GM23338 (cell line): ENCODE measurements at regions not wholly inside any gene's neighbourhood (a gene's known extent, or its start where the extent isn't known, plus 50 kb on each side); places are given as distances from the start of the nearest gene placed in this dataset.

Experiments used
- ATAC-seq: fragments of 200-7000 bp; cut with Tn5 transposase; 3 replicates; pipeline ENCODE4 v1.9.1; 2020
- DNase-seq: peaks from one replicate; pipeline ENCODE4 v3.0.0-alpha.2; 2015; ENCODE audit warnings: low spot score
- H2AFZ ChIP-seq: fragments of 200-600 bp; sonication (generic); 2 replicates; pipeline ENCODE4 v1.8.0; 2016; ENCODE audit warnings: antibody characterized with exemption, mild to moderate bottlenecking, moderate library complexity
- H3F3A ChIP-seq: fragments of 200-600 bp; sonication (generic); replicated peaks from 2 replicates; pipeline ENCODE4 v1.8.0; 2017; ENCODE audit warnings: antibody characterized with exemption, mixed run types, low read depth
- H3K27ac ChIP-seq: fragments of 200-600 bp; sonication (generic); 2 replicates; pipeline ENCODE4 v1.6.1; 2016; ENCODE audit warnings: low read depth
- H3K27me3 ChIP-seq: fragments of 200-600 bp; sonication (generic); 2 replicates; pipeline ENCODE4 v1.8.0; 2016; ENCODE audit warnings: mild to moderate bottlenecking, mixed run types, moderate library complexity; ENCODE audit not compliant: insufficient read depth
- H3K36me3 ChIP-seq: fragments of 200-600 bp; sonication (generic); 2 replicates; pipeline ENCODE4 v1.8.0; 2016; ENCODE audit warnings: mild to moderate bottlenecking; ENCODE audit not compliant: insufficient read depth
- H3K4me1 ChIP-seq: fragments of 200-600 bp; sonication (generic); 2 replicates; pipeline ENCODE4 v1.8.0; 2016; ENCODE audit warnings: mild to moderate bottlenecking, moderate library complexity; ENCODE audit not compliant: insufficient read depth
- H3K4me2 ChIP-seq: fragments of 200-600 bp; sonication (generic); 2 replicates; pipeline ENCODE4 v1.7.1; 2017; ENCODE audit warnings: mixed run types
- H3K4me3 ChIP-seq: fragments of 200-600 bp; sonication (generic); 2 replicates; pipeline ENCODE4 v1.6.1; 2016; ENCODE audit warnings: mixed run types
- H3K79me2 ChIP-seq: fragments of 200-600 bp; sonication (generic); replicated peaks from 2 replicates; pipeline ENCODE4 v1.8.0; 2017; ENCODE audit warnings: mild to moderate bottlenecking; ENCODE audit not compliant: insufficient read depth
- H3K9me2 ChIP-seq: fragments of 200-600 bp; sonication (generic); 2 replicates; pipeline ENCODE4 v1.8.0; 2017; ENCODE audit not compliant: insufficient read depth
- H4K20me1 ChIP-seq: fragments of 200-600 bp; sonication (generic); replicated peaks from 2 replicates; pipeline ENCODE4 v1.8.0; 2017; ENCODE audit warnings: mild to moderate bottlenecking; ENCODE audit not compliant: insufficient read depth
- H3K27ac Mint-ChIP-seq: 2 replicates; pipeline ENCODE4 v1.8.0; 2020; ENCODE audit warnings: inconsistent platforms, mild to moderate bottlenecking, moderate library complexity, mixed read lengths
- H3K27me3 Mint-ChIP-seq: 3 replicates; pipeline ENCODE4 v1.8.0; 2022; ENCODE audit warnings: low read depth, mild to moderate bottlenecking, moderate library complexity, mixed read lengths, inconsistent platforms; ENCODE audit not compliant: insufficient read depth, poor library complexity
- H3K36me3 Mint-ChIP-seq: 3 replicates; pipeline ENCODE4 v1.8.0; 2021; ENCODE audit warnings: low read depth, mild to moderate bottlenecking, inconsistent platforms, moderate library complexity, mixed read lengths
- H3K4me1 Mint-ChIP-seq: 3 replicates; pipeline ENCODE4 v1.8.0; 2020; ENCODE audit warnings: mild to moderate bottlenecking, inconsistent platforms, mixed read lengths
- H3K4me3 Mint-ChIP-seq: 3 replicates; pipeline ENCODE4 v1.8.0; 2021; ENCODE audit warnings: moderate library complexity, mild to moderate bottlenecking, inconsistent platforms, mixed read lengths
- H3K9me3 Mint-ChIP-seq: 3 replicates; pipeline ENCODE4 v1.8.0; 2020; ENCODE audit warnings: moderate library complexity, mild to moderate bottlenecking, inconsistent platforms, mixed read lengths
- CREB1 ChIP-seq: fragments of 250-450 bp; sonication (Bioruptor Pico); IDR thresholded peaks from 2 replicates; pipeline ENCODE4 v1.5.0; 2020; ENCODE audit warnings: low read depth, mild to moderate bottlenecking, moderate library complexity
- CTCF ChIP-seq, 2 experiments: fragments of 200-600 bp in 1 of 2; sonication (generic) in 1 of 2; conservative IDR thresholded peaks; 2 replicates each; pipeline versions ENCODE4 v1.5.1 to v1.6.1; 2016 to 2017; ENCODE audit warnings: antibody characterized with exemption in 2 of 2, low read depth in 2 of 2, mild to moderate bottlenecking in 2 of 2, moderate library complexity in 1 of 2
- EZH2phosphoT487 ChIP-seq: fragments of 200-600 bp; sonication (generic); IDR thresholded peaks from one replicate; pipeline ENCODE4 v1.8.1; 2018; ENCODE audit warnings: antibody characterized with exemption; ENCODE audit not compliant: unreplicated experiment
- JUNB ChIP-seq: IDR thresholded peaks from one replicate; pipeline ENCODE4 v1.6.1; 2016; ENCODE audit warnings: antibody characterized with exemption; ENCODE audit not compliant: unreplicated experiment
- NANOG ChIP-seq: IDR thresholded peaks from 2 replicates; pipeline ENCODE4 v1.6.1; 2016; ENCODE audit warnings: antibody characterized with exemption, borderline replicate concordance
- REST ChIP-seq: IDR thresholded peaks from one replicate; pipeline ENCODE4 v1.6.1; 2018; ENCODE audit warnings: antibody characterized with exemption; ENCODE audit not compliant: unreplicated experiment
- STAT1 ChIP-seq: IDR thresholded peaks from one replicate; pipeline ENCODE4 v1.6.1; 2016; ENCODE audit warnings: antibody characterized with exemption; ENCODE audit not compliant: unreplicated experiment
- ZNF114 ChIP-seq: fragments of 250-450 bp; sonication (Bioruptor Pico); IDR thresholded peaks from 2 replicates; pipeline ENCODE4 v1.5.0; 2020; ENCODE audit warnings: mild to moderate bottlenecking, moderate library complexity
- ZNF331 ChIP-seq: fragments of 250-450 bp; sonication (Bioruptor Pico); IDR thresholded peaks from 2 replicates; pipeline ENCODE4 v1.5.0; 2020; ENCODE audit warnings: low read depth, mild to moderate bottlenecking, moderate library complexity

- Mint-ChIP-seq H3K4me1 (no peaks in the 10 kb centered on the region; the same call in 2 of the 3 replicates), H3K27ac (no peak overlapping the region), H3K9me3 (0 out of 3 replicates have a peak, but pooled peaks cover 3% of the 10 kb centered on the region), H3K27me3 (peaks cover 10% of the 10 kb centered on the region), H3K36me3 (no peaks in the 10 kb centered on the region), H3K4me3 (no peak overlapping the region)
- Histone ChIP-seq H3K36me3 (no peaks in the 10 kb centered on the region), H3K4me3 (no peak overlapping the region), H3K4me2 (no peak overlapping the region), H3K79me2 (no peaks in the 10 kb centered on the region), H3F3A (no peaks in the 10 kb centered on the region), H3K27me3 (no peaks in the 10 kb centered on the region), H2AFZ (no peak overlapping the region), H3K9me2 (peaks cover 26% of the 10 kb centered on the region), H4K20me1 (no peaks in the 10 kb centered on the region), H3K4me1 (no peaks in the 10 kb centered on the region), H3K27ac (no peak overlapping the region)
- DNase-seq: no peak
- TF ChIP-seq CTCF (conservative IDR thresholded peaks at IDR 0.05; ENCODE audit: low read depth in 2 of 2) (no peak), REST (no peak), CREB1 (CRISPR knock-in tag) (no peak)
- ATAC-seq: no peak
These were observed 315.1 kb upstream of the KLHL29 start for GRCh38 chr2:23069923-23070322.

GRCh38 chr2:23073056-23073455 lies 311.9 kb upstream of the KLHL29 start:
- Histone ChIP-seq H3K79me2 (no peaks in the 10 kb centered on the region), H3K4me3 (no peak overlapping the region), H3F3A (no peaks in the 10 kb centered on the region), H3K4me2 (no peak overlapping the region), H3K36me3 (no peaks in the 10 kb centered on the region), H3K27ac (no peak overlapping the region), H2AFZ (no peak overlapping the region; the same call in 1 of the 2 replicates), H3K27me3 (no peaks in the 10 kb centered on the region), H4K20me1 (no peaks in the 10 kb centered on the region), H3K9me2 (peaks cover 22% of the 10 kb centered on the region), H3K4me1 (no peaks in the 10 kb centered on the region)
- Mint-ChIP-seq H3K9me3 (0 out of 3 replicates have a peak, but pooled peaks cover 3% of the 10 kb centered on the region), H3K4me3 (no peak overlapping the region), H3K27ac (no peak overlapping the region), H3K36me3 (no peaks in the 10 kb centered on the region), H3K4me1 (peaks cover 3% of the 10 kb centered on the region; the same call in 2 of the 3 replicates), H3K27me3 (peaks cover 10% of the 10 kb centered on the region)
- ATAC-seq (no peak), DNase-seq (no peak)
- TF ChIP-seq ZNF331 (CRISPR knock-in tag) (no peak), EZH2phosphoT487 (no peak), CREB1 (CRISPR knock-in tag) (no peak), REST (no peak), JUNB (no peak), ZNF114 (CRISPR knock-in tag) (no peak), STAT1 (no peak), NANOG (no peak)
